ENCODE measurements at regions not wholly inside any gene's neighbourhood (a gene's known extent, or its start where the extent isn't known, plus 50 kb on each side); places are given as distances from the start of the nearest gene placed in this dataset.
A peak's percentile ranks its signal among the peaks of the same experiment; 100 is the strongest.

DNA sequence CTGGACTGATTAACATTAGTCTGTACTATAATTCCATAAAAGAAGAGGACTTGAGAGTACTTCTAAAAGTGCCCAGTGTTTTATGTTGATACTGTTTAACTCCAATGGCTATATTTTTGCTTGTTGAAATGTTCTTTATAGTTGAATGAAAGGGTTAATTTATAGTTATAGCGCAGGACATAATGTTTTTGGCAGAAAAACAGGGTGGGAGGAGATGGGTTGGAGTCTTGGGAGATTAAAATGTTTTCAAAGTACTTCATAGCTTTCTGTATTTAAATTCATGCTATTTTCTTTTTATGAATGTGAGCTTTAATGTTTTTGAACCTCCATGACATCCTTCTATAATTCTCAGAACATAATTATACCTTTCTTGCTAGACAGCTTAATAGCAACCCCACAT, 108.2 kb downstream of the CNTN3 start:
- no peak for DNase-seq

- DNase-seq = no peak
Measured at GRCh38 chr3:74501007-74501406, 113.5 kb downstream of the CNTN3 start.

DNA sequence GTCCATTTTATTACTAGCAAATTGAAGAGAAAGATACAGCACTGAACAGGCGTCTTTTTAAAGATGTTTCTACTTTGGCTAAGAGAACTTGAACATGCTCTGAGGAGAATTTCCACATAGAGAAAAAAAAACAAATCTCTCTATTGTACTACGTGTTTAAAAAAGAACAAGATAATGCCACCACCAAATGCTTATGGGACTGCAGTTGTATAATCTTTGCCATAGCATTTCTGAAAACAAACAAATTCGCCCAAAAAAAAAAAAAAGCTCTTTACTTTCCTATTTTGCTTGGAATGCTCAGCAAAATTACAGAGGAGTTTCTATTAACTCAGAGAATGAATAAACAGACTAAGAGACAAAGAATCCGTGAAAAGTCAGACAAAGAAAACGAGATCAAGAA, 114.2 kb downstream of the CNTN3 start:
- DNase-seq = no peak

GRCh38 chr3:74491874-74492273, 122.6 kb downstream of the CNTN3 start:
- DNase-seq = no peak

DNA sequence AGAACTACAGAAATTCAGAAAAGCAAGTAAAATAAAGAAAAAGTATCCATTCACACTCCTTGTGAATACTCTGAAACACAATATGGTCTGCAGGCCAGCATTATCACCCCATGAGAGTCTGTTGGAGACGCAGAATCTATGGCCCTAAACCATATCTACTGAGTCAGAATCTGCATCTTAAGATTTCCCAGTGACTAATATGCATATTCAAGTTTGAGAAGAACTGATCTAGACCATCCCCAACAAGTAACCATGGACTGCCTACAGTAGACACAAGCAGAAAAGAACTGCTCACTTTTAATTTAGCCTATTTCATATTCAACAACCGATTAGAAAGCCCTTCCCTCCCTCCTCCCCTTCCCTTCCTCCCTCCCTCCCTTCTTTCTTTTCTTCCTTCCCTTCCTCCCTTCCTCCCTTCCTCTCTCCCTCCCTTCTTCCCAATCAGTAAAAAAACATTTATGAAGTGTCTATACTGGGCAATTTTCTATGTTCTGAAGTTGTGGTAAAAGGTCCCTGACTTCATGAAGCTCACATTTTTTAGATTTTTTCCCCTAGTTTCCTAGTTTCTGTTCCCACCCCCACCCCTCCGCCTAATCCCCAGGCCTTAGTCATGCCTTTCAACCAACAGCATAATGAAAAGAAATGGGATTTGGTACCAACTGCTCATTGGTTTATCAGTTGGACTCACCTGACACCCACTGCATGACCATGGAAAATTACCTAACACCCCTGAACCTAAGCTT, 125.2 kb downstream of the CNTN3 start:
- DNase-seq = no peak

GRCh38 chr3:74479915-74480314, 134.5 kb downstream of the CNTN3 start:
- DNase-seq = no peak

DNA sequence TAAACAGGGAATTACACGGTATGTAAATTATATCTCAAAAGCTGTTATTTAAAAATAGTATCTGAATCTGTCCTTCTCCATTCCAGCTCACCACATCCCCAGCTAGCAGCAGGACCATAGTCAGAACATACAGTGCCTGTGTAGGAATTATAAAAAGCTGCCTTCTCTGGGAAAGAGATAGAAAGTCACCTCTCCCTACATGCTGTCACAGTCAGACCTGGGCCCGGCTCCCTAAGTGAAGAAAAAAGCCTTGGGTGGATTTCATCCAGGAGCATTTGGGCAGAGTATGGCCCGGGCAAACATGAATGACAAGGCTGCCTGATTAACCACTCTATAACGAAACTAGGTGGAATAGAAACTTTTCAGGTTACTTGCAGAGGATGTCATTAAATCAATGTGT, 144.1 kb downstream of the CNTN3 start:
- DNase-seq = no peak

GRCh38 chr3:74469713-74470112, 144.7 kb downstream of the CNTN3 start:
- no peak for DNase-seq

GRCh38 chr3:74469151-74469550, 145.3 kb downstream of the CNTN3 start:
- DNase-seq = peak; percentile 43

- DNase-seq = no peak
Measured at GRCh38 chr3:74465715-74466410, 148.6 kb downstream of the CNTN3 start.

- DNase-seq = no peak
Measured at GRCh38 chr3:74463515-74463914, 150.9 kb downstream of the CNTN3 start.

- DNase-seq = no peak
Measured at GRCh38 chr3:74456166-74456565, 158.3 kb downstream of the CNTN3 start.

DNA sequence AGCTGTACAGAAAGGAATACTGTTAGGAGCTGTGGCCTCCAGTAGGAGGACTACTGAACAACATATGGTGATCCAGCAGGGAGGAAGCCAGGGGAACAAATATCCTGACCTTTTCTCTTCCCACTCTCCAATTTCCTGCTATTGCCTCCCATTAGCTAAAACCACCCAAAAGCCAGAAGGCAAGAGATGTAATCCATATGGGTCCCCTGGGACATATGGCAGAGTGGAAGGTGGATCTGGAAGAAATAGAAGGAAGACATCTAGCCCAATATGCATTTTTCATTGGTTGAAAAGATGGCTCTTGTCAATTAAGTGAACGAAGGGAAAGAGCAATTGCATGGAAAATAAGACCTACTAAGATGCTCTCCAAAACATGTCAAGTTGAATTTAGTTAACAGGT, 167.2 kb downstream of the CNTN3 start:
- peak; percentile 47 for DNase-seq

DNA sequence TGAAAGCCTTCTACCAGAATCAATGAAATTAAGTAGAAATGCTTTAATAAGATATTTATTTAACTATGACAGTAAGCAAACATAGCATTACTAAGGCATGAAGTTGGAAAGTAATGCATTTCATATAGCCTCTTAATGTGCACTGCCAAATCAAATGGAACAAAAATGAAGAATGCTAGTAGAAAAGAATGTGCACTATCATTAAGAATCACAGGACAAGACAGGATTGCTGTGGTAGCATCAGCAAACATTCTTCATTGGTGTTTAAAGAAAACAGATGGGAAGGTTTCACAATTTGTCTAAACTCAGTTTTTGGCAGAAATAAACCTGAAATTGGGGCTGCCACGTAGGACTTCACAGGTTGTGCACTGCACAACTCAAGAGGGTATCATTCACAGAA, 168.9 kb downstream of the CNTN3 start:
- no peak for DNase-seq

DNA sequence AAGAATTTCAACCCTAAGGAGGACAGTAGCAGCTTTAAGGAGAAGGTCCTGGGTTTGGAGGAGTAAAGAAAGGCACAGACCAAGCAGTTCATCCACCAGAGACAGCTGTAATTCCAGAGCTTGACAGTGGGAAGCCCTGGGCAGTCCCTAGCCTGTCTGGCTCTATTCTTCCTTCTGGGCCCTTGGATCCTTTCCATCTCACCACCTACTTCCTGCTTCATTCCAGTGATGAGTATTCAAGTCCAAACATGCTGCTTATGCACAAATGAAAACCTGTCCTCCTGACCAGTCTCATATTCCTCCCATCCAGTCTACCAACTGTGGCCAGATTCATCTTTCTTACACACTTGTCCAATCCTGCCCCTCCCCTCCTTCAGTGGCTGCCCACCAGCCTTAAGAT, 171.4 kb downstream of the CNTN3 start:
- DNase-seq = no peak

GRCh38 chr3:74442683-74443082, 171.8 kb downstream of the CNTN3 start:
- DNase-seq = peak; percentile 28

DNA sequence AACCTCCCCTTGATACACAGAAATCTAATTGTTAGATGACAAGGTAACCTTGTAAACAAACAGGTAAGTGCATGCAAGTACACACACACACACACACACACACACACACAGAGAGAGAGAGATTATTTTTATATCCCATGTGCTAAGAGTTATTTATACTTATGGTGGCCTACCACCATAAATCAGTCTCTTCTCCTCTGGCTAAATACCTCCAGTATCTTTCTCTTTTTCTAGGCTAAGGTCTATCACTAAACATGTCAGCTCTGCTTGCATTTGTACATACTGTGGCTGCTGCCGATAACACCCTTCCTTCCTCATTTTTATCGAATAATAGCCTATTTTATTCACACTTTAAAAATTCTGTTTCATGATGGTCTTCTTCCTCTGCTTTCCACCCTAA, 172.4 kb downstream of the CNTN3 start:
- no peak for DNase-seq

DNA sequence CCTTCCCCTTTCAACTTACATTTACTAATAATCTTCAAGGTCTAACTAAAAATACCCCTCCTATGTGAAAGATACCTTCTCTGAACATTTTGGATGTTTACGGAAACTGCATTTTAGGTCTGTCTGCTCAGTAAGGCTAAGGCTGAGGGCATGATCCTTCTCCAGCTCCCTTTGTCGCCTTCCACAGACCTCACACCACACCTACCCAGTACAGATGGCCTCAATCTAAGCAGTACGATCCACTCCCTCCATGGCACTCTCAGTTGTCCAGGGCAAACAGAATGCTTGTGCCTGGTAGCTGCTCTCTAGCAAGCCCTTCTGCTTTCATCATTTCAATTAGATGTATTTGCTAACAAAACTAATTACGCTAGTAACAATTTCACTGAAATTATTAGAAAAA, 178.3 kb downstream of the CNTN3 start:
- DNase-seq = no peak

GRCh38 chr3:74435631-74436030, 178.8 kb downstream of the CNTN3 start:
- DNase-seq = no peak

GRCh38 chr3:74434406-74434805, 180.1 kb downstream of the CNTN3 start:
- no peak for DNase-seq

GRCh38 chr3:74426571-74426970, 187.9 kb downstream of the CNTN3 start:
- DNase-seq = no peak

DNA sequence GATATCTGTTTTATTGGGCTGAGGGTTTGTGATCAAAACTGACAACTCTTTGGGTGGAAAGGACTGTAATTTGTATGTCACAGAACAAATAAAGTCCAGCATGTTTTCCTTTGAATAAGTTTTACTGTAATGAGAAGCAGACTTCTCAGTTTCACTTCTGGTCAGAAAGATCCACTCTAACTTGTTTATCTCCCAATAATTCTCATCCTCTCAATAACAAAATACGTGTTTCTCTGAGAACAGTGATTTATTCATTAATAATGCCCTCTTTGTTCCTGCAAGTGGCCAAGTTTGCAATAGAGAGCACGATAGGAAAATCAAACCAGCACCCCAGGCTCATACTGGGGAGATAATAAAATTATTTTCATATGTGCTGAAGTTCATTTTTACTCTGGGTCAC, 190.6 kb downstream of the CNTN3 start:
- DNase-seq = no peak

DNA sequence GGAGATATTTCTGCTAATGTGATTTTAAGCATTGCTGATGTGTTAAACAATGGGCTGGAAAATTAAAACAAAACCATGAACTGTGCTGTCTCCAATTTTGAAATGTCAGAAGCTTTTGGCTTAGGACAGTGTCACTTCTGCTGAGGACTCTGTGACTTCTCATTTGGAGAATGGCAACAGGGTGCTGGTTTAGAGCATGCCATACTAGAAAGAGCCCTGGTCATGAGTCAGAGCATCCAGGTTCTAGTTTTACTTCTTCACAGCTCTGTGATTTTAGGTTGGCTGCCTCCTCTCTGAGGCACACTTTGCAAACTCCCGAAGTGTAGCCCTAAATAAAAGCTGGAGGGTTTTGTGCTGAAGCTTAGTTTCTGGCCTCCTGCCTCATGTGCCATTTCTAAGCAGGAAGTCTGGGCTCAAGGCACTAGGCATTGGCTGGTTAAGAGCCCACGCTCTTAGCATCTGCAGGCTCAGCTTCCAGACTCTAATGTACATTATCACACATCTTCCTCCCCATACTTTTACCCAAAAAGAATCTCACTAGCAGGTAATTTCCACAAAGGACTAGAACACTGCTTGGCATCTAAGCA, 193.8 kb downstream of the CNTN3 start:
- no peak for DNase-seq

- DNase-seq = no peak
Measured at GRCh38 chr3:74415731-74416130, 198.7 kb downstream of the CNTN3 start.

All from NCI-H82 (cell line).